Epithelial cell of esophagus (primary cell): ENCODE measurements at regions not wholly inside any gene's neighbourhood (a gene's known extent, or its start where the extent isn't known, plus 50 kb on each side); places are given as distances from the start of the nearest gene placed in this dataset.

ENCODE experiments used
- DNase-seq: peaks from one replicate; pipeline ENCODE4 v3.0.0; 2010; ENCODE audit warnings: low read depth
- H3K4me3 ChIP-seq: 2 replicates; pipeline ENCODE4 v1.5.1; 2011; ENCODE audit warnings: mild to moderate bottlenecking, low read length, control low read depth
- CTCF ChIP-seq: IDR thresholded peaks from 2 replicates; pipeline ENCODE4 v1.5.1; 2011; ENCODE audit warnings: low read depth, mild to moderate bottlenecking, low read length, control low read depth, inconsistent platforms; ENCODE audit not compliant: insufficient read depth; ENCODE audit errors: missing control alignments

DNA sequence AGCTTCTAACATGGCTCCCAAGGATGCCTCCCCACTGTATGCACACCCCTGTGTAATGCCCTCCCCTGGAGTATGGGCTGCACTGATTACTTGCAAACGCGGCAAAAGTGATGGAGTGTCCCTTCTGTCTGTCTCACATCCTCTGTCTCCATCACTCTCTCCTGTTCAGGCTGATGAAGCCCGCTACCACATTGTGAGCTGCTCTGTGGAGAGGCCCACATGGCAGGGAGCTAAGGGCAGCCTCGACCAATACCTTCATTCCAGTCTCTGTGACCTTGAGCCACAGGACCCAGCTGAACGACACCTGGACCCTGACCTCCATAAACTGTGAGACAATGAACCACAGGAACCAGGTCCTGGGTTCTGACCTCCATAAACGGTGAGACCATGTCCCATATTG is 154.1 kb upstream of the ETV3 start:
- DNase-seq = no peak
- TF ChIP-seq CTCF = no peak
- no peak overlapping the region for H3K4me3 ChIP-seq

- H3K4me3 ChIP-seq = no peak overlapping the region
- TF ChIP-seq CTCF = no peak
- DNase-seq = no peak
Measured at GRCh38 chr1:157291083-157291482, 152.9 kb upstream of the ETV3 start.

GRCh38 chr1:157289424-157290105 is 151.4 kb upstream of the ETV3 start:
- no peak for TF ChIP-seq CTCF
- no peak for DNase-seq
- no peak overlapping the region for H3K4me3 ChIP-seq

DNA sequence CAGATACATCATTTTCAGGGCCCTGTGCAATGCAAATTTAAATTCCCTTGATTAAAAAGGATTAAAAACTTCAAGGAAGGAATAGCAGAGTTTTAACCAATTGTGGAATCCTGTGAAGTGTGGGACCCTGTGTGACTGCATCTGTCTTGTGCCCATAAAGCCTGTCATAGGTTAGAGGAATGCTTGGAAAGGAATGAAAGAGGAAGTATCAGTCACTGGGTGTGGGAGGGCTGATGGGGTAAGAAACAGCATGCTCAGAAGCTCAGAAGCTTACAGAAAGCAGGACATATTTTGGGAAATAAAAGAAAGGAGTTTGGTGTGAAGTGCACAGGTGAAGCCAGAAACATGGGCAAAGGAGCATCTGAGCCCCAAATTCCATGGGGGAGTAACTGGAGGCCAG is 150.8 kb upstream of the ETV3 start:
- no peak for TF ChIP-seq CTCF
- peak; percentile 20 for DNase-seq
- no peak overlapping the region for H3K4me3 ChIP-seq

- H3K4me3 ChIP-seq = no peak overlapping the region
- TF ChIP-seq CTCF = no peak
- DNase-seq = no peak
Measured at GRCh38 chr1:157288492-157288891, 150.3 kb upstream of the ETV3 start.

- H3K4me3 ChIP-seq = no peak overlapping the region
- TF ChIP-seq CTCF = no peak
- DNase-seq = no peak
Measured at GRCh38 chr1:157288006-157288405, 149.8 kb upstream of the ETV3 start.

- no peak for DNase-seq
- no peak overlapping the region for H3K4me3 ChIP-seq
- TF ChIP-seq CTCF = no peak
Measured at GRCh38 chr1:157287462-157287861, 149.3 kb upstream of the ETV3 start.
